ENCODE measurements at regions not wholly inside any gene's neighbourhood (a gene's known extent, or its start where the extent isn't known, plus 50 kb on each side); places are given as distances from the start of the nearest gene placed in this dataset.
"Not testable (repeated sequence)": the region's sequence is repeated elsewhere in the genome, so short reads cannot be mapped to it uniquely, and the experiment has no call there.

- DNase-seq, result no peak
Observed at GRCh38 chr15:96053031-96053780, 277.3 kb upstream of the NR2F2 start.

DNA sequence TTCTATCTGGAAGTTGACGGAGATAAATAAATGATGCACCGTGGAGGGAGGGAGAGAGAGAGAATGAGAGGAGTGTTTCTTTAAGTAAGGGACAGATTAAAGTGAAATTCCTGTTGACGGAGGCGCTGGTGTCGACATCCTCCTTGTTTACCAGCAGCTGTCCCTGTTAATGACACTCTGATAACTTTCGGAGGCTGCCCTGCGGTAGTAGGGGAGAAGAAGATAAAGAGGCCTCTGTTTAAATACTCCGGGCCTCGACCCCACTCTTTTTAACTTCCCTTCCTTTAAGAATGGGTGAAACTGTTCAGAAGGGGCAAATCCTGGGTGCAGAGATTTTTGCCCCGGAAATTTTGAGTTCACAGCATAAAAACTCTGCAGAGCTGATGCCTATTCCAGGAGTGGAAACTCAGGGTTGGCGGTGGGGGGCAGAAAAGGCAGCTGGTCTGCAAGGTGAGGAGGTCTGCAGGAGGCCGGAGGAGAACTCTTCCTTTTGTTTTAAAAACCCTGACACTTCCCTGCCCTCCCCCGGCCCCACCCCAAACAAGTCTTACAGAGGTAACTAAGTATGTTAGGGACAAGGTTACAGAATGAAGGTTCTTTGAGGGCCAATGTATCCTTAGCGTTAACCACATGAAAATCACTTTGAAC lies 276.6 kb upstream of the NR2F2 start:
- no peak for DNase-seq

- DNase-seq, result no peak
Observed at GRCh38 chr15:96054621-96055020, 275.9 kb upstream of the NR2F2 start.

DNA sequence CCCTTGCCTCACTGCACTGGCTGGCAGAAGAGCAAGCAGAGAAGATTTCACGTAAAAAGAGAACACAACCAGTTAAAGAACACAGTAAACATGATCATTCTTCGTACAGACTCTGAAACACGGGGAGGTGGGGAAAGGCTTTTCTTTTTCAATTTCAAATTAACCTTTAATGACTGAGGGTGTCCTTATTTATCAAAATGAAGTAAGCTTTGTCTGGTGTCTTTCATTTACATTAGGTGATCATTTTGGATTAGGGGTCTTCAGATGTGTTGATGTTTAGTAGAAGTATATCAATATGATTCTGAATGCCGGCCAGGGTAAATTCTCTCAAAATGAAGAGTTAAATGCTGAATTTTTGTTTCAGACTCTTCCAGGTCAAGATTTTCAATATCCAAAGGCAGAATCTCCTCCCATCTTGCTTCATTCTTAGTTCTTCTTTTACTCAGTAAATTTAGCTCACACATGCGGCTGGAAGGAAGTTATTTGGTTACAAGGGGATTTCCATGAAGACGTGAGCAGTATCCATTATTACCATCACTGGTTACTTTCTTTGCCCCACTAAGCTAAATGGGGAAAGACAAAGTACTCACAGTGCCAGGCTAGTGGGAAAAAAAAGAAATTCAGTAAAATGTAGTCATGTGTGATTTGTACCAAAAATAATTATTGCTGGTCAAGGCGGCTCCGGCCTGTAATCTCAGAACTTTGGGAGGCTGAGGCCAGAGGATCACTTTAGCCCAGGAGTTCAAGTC lies 272.2 kb upstream of the NR2F2 start:
- no peak for DNase-seq

- not testable (repeated sequence) for DNase-seq
Observed at GRCh38 chr15:96058852-96059103, 271.7 kb upstream of the NR2F2 start.

DNA sequence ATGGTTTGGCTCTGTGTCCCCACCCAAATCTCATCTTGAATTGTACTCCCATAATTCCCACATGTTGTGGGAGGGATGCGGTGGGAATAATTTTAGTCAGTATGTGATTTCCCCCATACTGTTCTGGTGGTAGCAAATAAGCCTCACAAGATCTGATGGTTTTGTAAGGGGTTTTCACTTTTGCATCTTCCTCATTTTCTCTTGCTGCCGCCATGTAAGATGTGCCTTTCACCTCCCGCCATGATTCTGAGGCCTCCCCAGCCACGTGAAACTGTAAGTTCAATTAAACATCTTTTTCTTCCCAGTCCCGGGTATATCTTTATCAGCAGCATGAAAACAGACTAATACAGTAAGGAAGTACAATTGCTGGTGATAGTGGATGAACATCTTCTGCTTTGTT lies 269.9 kb upstream of the NR2F2 start:
- DNase-seq, result not testable (repeated sequence)

DNA sequence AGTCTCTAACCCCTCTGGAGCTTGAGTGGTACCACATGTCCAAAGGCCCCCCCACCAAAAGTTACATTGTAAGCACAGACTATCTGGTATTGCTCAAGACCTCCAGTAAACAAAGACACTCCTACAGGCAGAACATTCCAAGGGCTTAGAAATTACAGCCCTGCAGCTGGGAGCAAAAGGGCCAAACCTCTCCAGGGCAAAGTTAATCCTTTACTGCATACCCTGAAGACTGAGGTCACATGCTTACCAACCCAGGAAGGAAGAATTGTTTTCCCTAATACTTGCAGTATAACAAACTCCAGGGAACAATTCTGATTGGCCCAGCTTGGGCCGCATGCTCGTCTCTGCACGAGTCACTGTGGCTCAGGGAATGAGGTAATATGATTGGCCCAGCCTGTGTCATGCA lies 266.1 kb upstream of the NR2F2 start:
- no peak for DNase-seq

- no peak for DNase-seq
Observed at GRCh38 chr15:96066126-96066525, 264.4 kb upstream of the NR2F2 start.

GRCh38 chr15:96066852-96067495 lies 263.5 kb upstream of the NR2F2 start:
- DNase-seq, result no peak

- DNase-seq, result no peak
Observed at GRCh38 chr15:96067677-96068076, 262.8 kb upstream of the NR2F2 start.

DNA sequence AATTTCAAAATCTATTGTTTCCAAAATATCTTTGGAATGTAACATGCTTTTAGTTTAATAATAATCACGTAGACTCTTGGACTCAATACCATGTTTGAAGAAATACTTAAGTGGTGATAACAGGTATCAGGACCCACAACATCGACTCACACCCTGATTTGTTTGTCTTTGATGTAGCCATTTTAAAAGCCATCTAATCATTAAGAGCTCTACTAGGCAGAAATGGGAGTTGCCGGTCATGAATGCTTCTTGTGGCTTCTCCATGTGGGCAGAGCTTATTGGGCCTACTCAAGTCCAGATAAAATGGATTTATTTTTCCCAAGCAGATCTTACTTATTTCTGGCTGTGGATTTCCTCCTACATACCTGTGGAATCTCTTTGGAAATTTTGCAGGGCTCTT lies 261.6 kb upstream of the NR2F2 start:
- DNase-seq, result no peak

- DNase-seq, result no peak
Observed at GRCh38 chr15:96070636-96071035, 259.9 kb upstream of the NR2F2 start.

- no peak for DNase-seq
Observed at GRCh38 chr15:96072821-96073220, 257.7 kb upstream of the NR2F2 start.

GRCh38 chr15:96073908-96074307 lies 256.6 kb upstream of the NR2F2 start:
- no peak for DNase-seq

DNA sequence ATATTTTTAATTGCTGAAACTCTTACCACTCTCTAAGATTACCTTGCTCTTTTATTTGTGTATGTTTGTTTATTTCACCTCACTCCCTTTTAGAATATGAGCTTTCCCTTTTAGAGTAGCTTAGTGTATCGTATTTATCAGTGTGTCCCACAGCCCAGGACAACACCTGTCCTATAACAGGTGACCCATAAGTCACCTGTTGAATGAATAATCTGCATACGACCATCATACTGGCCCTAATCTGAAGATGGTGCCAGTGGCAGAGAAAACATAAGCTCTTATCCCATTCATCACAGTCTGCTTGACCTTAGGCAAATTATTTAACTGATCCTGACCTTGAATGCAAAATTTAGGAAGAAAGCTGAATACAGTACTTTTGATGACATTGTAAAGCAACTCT lies 254.6 kb upstream of the NR2F2 start:
- DNase-seq, result no peak

DNA sequence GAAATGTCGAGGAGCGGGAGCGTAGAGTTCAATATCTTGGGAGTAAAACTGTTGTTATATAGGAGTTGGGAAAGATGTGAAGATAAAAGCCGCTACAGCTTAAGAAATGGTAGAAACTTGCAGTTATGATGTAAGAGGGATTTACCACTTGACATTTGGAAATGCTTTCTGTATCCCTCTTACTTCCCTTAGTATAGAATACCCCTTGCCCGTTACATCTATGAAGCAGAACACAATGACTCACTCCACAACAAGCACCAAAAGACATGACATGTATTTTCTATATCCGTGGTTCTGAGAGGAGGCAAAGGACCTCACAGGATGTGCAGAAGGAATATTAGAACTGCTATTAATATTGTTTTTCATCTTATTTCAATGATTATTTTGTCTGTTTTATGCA lies 254.2 kb upstream of the NR2F2 start:
- DNase-seq, result no peak

GRCh38 chr15:96079041-96079440 lies 251.5 kb upstream of the NR2F2 start:
- no peak for DNase-seq

DNA sequence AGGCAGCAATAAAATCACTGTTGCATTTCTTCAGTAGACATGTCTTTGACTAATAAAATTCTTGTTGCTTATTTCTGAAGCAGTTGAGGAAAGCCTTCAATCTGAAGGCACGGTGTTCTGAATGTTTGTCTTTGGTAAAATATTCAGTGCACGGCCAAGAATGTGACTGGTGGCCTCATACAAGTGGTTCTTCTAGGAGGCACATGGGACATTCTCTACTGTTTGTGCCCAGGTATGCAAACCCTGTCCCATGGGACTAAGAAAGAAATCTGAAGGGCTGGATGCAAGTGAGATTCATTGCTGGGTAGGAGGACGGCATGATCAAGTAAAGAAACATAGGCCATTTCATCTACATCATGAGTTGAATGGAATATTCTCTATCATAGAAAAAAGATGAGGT lies 250.6 kb upstream of the NR2F2 start:
- no peak for DNase-seq

DNA sequence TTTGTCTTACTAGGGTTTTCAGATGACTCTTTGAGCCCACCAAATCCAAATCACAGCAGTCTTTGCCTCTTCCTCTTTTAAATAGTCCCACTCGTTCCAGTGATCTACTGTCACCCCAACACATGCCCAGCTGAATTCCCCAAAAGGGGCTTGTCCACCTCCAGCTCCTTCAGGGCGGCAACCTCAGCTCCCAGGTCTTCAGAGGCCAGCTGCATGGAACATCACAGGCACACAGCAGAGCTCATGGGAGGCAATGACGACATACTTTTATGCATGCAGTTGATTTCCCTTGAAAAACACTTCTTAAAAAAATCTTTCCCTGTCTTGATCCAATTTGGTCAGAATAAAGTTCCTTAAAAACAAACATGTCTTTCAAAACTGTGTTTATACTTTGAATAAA lies 244.3 kb upstream of the NR2F2 start:
- no peak for DNase-seq

- DNase-seq, result no peak
Observed at GRCh38 chr15:96087180-96087884, 243.2 kb upstream of the NR2F2 start.

- DNase-seq, result no peak
Observed at GRCh38 chr15:96088650-96089049, 241.8 kb upstream of the NR2F2 start.

DNA sequence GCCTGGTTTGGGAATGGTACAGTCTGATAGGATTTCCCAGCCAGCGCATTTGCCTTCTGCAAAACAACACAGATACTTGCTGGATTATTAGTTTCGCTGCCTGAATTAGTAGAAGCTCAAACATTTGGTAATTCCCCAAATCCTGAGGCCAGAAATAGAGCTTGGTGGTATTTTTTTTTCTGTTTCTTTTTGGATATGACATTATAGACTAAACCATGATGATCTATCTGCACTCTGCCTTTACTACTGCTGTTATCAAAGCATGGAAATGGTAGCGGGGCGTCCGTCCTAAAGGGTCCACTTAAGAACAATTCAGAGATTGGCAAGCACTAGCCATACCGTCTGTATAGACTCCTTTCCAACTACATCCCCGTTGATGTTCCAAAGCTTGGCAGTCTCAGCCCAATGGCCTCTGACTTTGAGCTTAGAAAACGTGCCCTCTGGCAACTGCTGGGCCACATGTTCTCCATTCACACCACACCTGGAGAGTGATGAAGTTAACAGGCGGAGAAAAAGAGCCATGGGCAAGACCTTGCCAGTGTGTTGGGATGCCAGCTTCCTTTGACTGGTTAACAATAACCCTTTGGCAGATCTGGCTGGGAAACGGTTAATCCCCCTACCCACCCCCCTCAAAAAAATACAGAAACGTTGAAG lies 241.0 kb upstream of the NR2F2 start:
- no peak for DNase-seq

- DNase-seq, result no peak
Observed at GRCh38 chr15:96092186-96092585, 238.3 kb upstream of the NR2F2 start.

Data from activated CD4-positive, alpha-beta T cell treated with anti-CD3 and anti-CD28 coated beads for 1 hour (primary cell).